Pulmonary artery endothelial cell (primary cell): ENCODE measurements at regions not wholly inside any gene's neighbourhood (a gene's known extent, or its start where the extent isn't known, plus 50 kb on each side); places are given as distances from the start of the nearest gene placed in this dataset.

Experiments
- DNase-seq: peaks from one replicate; pipeline ENCODE4 v3.0.0-alpha.2; 2011; ENCODE audit warnings: low read depth, low spot score

- DNase-seq: no peak
These were observed 84.7 kb upstream of the AKIP1 start for GRCh38 chr11:8826139-8826786.

- no peak for DNase-seq
These were observed 84.0 kb upstream of the AKIP1 start for GRCh38 chr11:8826901-8827560.

DNA sequence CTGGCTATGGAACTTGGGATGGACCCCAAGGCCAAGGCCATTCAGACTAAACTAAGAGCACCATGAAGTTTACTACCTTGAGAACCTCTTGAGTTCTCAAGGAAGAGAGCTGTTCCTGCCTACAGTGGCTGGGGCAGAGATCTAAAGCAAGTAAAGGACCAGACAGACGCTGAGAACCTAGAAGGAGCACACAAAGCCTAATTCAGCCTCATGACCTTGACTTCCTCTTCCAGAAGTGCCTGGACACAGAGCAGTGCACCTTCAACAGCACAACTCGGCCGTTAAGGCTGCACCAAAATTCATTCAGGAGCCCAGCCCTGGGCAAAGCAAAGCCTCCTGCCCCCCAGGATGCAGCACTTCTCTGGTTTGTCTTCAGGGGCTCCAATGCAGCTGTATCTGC, 82.9 kb upstream of the AKIP1 start:
- DNase-seq: no peak

GRCh38 chr11:8828580-8829361, 82.2 kb upstream of the AKIP1 start:
- DNase-seq: no peak

DNA sequence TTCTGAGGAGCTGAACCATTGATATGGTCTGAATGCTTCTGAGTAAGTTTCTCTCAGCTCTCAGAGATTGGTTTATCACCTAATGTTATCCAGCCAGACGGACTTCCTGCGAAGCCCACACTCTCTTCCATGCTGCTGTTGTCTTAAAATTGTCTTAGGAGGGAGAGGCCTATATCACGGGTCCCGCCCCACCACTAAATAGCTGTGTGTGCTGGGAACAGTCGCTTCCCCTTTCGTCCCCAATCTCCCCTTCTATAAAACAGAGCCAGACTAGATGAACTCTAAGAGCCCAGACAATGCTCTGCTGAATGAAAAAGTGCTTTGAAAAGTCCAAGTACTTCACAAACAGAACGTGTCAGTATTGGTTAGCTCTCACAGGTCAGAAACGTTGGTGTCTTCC, 81.4 kb upstream of the AKIP1 start:
- no peak for DNase-seq

DNA sequence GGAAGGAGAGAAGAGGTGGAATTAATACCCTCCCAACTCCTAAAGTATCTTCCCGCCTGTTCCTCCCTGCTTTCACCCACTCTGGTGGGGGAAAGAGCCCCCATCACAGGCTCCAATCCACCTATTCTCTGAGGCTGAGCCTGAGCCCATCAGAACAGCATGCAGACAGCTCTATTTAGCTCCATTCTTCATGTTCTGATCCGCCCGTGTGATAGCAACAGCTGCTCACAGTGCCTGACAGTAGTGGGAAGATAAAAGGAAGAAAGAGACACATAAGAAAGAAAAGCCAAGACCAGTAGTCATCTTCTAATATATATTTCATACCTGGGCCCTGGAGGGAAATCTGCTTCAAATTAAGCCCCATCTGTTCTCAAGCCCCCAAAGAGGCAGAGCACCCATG, 80.3 kb upstream of the AKIP1 start:
- DNase-seq: no peak

DNA sequence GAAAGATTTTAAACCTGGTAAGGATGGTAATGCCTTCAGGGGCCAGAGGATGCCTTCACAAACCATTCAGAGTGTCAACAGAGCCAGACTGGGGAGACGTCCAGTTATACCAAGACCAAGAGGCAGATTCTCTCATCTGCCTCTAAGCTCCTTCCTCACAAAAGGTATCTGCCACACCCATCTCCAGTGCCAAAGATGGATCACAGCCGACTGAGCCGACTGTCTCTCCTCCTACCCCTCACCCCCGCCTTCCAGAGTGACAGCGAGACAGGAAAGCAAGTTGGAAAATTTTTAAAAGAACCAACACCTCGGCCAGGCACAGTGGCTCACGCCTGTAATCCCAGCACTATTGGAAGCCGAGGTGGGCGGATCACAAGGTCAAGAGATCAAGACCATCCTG, 79.1 kb upstream of the AKIP1 start:
- DNase-seq: no peak

DNA sequence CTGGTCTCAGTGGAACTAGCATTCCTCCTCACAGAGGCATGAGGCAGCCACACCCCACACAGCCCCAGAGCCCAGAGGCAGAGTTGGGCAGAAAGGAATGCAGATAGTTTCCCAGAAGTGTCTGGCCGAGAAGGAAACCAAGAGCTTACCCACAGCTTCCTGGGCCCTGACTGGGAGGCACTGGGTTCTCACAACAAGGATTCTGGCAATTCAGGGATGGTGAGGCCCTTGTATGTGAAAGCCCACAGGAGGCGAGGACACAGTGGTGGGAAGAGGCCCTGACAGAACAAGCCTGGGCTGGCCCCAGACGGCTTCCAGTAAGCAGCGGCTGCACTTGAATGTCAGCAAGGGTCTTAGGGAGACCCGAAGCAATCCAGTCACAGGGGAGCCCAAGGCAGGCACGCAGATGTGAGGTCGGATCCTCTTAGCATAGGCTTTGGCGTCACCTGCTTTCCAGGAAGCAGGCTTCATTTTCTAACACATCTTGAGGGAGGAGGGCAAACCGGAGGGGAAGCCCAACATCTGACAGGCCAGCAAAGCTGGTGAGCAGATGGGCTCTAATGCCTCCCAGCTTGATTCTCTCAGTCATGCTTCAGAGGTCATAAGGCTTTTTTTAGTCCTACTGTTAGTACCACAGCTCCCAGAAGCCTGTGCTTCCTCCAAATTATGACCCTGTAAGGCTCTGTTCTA, 78.3 kb upstream of the AKIP1 start:
- DNase-seq: no peak

DNA sequence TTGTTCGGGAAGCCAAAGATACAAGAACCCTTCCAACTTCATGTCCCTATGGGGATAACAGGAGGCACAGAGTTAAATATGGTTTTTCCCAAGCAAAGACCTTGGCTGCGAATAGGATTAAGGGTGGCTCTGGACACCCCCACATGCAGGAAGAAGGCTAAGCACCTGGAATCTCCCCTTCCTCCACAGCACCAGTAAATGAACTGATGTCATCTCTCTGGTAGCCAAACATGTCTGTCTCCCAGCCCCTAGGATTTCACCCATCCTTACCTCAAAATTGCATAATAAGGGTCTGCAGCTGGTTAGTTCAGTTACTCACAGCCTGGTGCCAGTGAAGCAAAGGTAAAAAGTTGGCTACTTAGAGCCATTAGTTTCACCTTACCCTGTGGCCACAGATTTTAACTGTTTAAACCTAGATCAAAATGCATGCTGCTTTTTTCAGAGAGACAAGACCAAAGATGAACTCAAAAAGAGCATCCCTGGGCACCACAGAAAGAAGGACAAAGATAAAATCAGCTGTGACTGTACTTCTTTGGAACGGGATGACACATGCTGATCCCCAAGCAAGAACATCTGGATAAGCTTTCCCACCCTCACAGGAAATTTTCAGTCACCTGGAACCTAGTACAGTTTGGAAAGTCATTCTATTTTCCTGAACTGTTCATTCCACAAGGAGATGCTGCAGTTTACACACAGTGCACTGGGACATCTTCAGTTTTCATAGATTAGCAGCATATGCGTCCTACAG, 77.2 kb upstream of the AKIP1 start:
- no peak for DNase-seq

- no peak for DNase-seq
These were observed 76.6 kb upstream of the AKIP1 start for GRCh38 chr11:8834379-8834778.

DNA sequence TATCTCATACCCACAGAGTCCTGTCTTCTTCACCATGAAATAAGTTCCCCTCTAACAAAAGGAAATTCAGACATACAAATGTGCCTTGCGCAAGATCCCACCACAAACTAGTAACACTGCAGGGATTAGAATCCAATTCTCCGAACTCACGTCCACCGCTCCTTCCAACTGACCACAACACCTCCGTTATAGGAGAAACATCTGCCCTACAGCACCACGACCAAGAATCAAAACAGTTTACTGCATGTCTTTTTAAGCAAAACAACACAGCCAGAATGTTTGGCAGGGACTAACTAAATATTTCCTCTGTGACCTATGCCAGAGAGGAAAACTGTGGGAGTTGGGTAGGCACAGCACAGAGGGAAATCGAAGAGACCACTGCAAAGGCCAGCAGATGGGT, 72.7 kb upstream of the AKIP1 start:
- no peak for DNase-seq

GRCh38 chr11:8839306-8839956, 71.6 kb upstream of the AKIP1 start:
- no peak for DNase-seq

DNA sequence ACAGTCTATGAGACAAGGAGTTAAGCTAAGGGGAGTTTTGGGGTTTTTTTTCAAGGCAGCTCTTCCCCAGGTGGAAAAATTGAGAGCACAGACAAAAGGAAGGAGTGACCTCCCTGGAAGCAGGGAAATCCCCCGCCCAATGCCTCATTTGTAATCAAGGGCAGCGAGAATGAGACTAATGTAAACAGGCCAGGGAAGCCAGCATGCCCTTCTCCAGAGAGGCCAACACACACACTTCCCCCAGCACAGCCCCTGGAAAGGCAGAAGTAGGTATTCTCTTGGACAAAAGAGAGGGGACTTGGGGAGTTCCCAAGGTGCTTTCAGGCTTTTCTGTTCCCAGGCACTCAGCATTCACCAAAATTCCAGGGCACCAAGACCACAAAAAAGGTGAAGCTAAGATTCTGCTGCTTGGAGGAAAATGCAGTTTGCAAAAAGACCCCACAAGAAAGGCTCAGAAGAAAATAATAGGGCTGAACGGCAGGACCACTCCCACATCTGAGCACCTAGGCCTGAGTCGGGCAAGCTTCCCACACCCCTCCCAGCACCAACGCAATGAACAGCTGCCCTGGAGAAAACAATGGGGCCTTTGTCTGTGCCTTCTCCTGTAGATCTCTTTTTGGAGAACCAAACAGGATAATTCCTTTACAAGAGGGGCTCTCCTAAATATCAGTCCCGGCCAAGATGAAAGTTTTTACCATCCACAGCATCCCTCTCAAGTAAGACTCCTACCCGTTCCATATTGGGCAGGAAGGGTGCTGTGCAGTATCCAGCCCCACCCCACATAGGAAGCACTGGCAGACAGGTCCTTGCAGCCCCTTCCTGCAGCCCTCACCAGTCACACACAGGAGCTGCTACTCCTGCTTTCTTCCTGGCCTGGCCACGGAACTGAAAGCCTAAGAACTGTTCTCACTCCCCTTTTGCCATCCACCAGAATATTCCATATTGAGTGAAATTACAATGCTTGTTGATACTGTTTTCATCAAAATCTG, 70.7 kb upstream of the AKIP1 start:
- peak; percentile 20 for DNase-seq

DNA sequence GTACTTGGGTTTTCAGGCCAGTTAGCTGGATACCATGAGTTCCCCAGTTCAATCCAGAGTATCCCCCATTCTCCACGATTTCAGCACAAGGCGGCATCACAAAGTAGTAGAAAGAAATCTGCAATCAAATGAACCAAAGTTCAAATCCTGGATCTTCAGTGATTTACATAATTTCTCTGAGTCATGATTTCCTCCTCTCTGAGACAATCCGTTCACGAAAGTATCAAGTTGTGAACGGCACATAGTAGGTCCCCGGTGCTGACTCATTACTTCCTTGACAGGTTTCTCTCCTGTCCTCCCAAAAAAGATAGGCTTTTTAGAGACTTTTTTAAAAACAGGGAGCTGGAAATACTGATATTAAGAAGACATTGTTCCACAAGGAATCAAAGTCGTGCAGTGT, 69.1 kb upstream of the AKIP1 start:
- DNase-seq: no peak

DNA sequence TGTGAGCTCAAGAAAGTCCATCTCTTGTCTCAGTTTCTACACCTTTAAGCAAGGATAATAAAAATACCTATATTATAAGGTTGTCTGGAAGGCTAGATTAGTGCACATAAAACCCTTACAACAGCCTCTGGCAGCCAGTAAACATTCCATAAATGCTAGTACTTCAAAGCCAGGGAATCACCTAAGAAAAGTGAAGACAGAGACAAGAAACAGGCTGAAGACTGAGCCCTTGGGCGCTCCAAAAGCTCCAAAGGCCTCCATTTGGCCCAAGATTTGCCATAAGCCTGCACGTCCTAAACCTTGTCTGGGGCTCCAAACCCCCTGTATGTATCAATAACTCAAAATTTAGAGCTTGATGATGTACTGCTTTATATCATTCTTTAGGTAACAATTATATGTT, 52.2 kb upstream of the AKIP1 start:
- DNase-seq: no peak
